ENCODE measurements at regions not wholly inside any gene's neighbourhood (a gene's known extent, or its start where the extent isn't known, plus 50 kb on each side); places are given as distances from the start of the nearest gene placed in this dataset.
A peak's percentile ranks its signal among the peaks of the same experiment; 100 is the strongest.

GRCh38 chr1:61593331-61593730 lies 131.6 kb downstream of the TM2D1 start:
- H2AFZ ChIP-seq (ENCODE audit: low read depth, low read length) = no peak overlapping the region
- no peak overlapping the region for H3K14ac ChIP-seq (ENCODE audit: low read length in 2 of 2)
- H3K36me3 ChIP-seq (ENCODE audit: control insufficient read depth in 1 of 2, insufficient read depth in 2 of 2, low read depth in 1 of 2, low read length in 2 of 2) = no peaks in the 10 kb centered on the region
- peaks cover 0 to 9% of the 10 kb centered on the region in 2 experiments for H3K27me3 ChIP-seq (ENCODE audit: control insufficient read depth in 1 of 2, insufficient read depth in 1 of 2, low read length in 2 of 2)
- no peak overlapping the region for H3K9ac ChIP-seq (ENCODE audit: low read length)
- WGBS = 70% methylated on average over 1 of the region's 4 CpGs
- H3K23ac ChIP-seq (ENCODE audit: low read length in 2 of 2) = no peak overlapping the region
- H3K9me3 ChIP-seq (ENCODE audit: control insufficient read depth, low read length) = peaks cover 4% of the 10 kb centered on the region
- H2BK15ac ChIP-seq (ENCODE audit: low read depth, poor library complexity, severe bottlenecking) = no peak overlapping the region
- H2BK120ac ChIP-seq (ENCODE audit: low read depth, low read length) = no peak overlapping the region
- no peaks in the 10 kb centered on the region for H3K79me1 ChIP-seq (replicated peaks; ENCODE audit: low read length, poor library complexity, severe bottlenecking)
- no peak overlapping the region for H3K4me3 ChIP-seq (ENCODE audit: insufficient read depth in 1 of 2, low read depth in 1 of 2, low read length in 2 of 2)
- H3K4ac ChIP-seq (ENCODE audit: low read depth in 1 of 2, low read length in 2 of 2) = no peak overlapping the region
- no peak overlapping the region for H3K18ac ChIP-seq (ENCODE audit: low read depth in 1 of 2, low read length in 2 of 2)
- H2AK5ac ChIP-seq (ENCODE audit: low read length, severe bottlenecking) = no peak overlapping the region
- H3K4me1 ChIP-seq (ENCODE audit: control insufficient read depth, insufficient read depth, low read depth, low read length) = peaks cover 1% of the 10 kb centered on the region
- H4K91ac ChIP-seq (ENCODE audit: low read length) = no peak overlapping the region
- DNase-seq = no peak
- H4K8ac ChIP-seq (ENCODE audit: low read length) = no peak overlapping the region
- no peak overlapping the region for H3K27ac ChIP-seq (ENCODE audit: low read length, poor library complexity, severe bottlenecking)
- no peak overlapping the region for H2BK12ac ChIP-seq (ENCODE audit: low read length in 2 of 2)
- H3K4me2 ChIP-seq (ENCODE audit: low read length, poor library complexity, severe bottlenecking) = no peak overlapping the region
- no peak overlapping the region for H2BK5ac ChIP-seq (ENCODE audit: low read depth, low read length, poor library complexity, severe bottlenecking)

- Histone ChIP-seq H3K23ac (ENCODE audit: low read length in 2 of 2) (no peak overlapping the region), H4K91ac (ENCODE audit: low read length) (no peak overlapping the region), H2AFZ (ENCODE audit: low read depth, low read length) (no peak overlapping the region), H3K9ac (ENCODE audit: low read length) (peak overlapping the region; percentile 15), H3K4ac (ENCODE audit: low read depth in 1 of 2, low read length in 2 of 2) (no peak overlapping the region), H3K9me3 (ENCODE audit: control insufficient read depth, low read length) (no peaks in the 10 kb centered on the region), H3K27me3 (ENCODE audit: control insufficient read depth in 1 of 2, insufficient read depth in 1 of 2, low read length in 2 of 2) (peaks cover 0 to 9% of the 10 kb centered on the region in 2 experiments), H2BK12ac (ENCODE audit: low read length in 2 of 2) (no peak overlapping the region), H3K14ac (ENCODE audit: low read length in 2 of 2) (no peak overlapping the region), H3K4me3 (ENCODE audit: insufficient read depth in 1 of 2, low read depth in 1 of 2, low read length in 2 of 2) (peak overlapping the region in 1 of 2 experiments; percentile 60), H2BK15ac (ENCODE audit: low read depth, poor library complexity, severe bottlenecking) (no peak overlapping the region), H3K27ac (ENCODE audit: low read length, poor library complexity, severe bottlenecking) (no peak overlapping the region), H2BK120ac (ENCODE audit: low read depth, low read length) (no peak overlapping the region), H3K4me1 (ENCODE audit: control insufficient read depth, insufficient read depth, low read depth, low read length) (peaks cover 1% of the 10 kb centered on the region), H2BK5ac (ENCODE audit: low read depth, low read length, poor library complexity, severe bottlenecking) (no peak overlapping the region), H3K4me2 (ENCODE audit: low read length, poor library complexity, severe bottlenecking) (no peak overlapping the region), H2AK5ac (ENCODE audit: low read length, severe bottlenecking) (no peak overlapping the region), H3K36me3 (ENCODE audit: control insufficient read depth in 1 of 2, insufficient read depth in 2 of 2, low read depth in 1 of 2, low read length in 2 of 2) (no peaks in the 10 kb centered on the region), H3K79me1 (replicated peaks; ENCODE audit: low read length, poor library complexity, severe bottlenecking) (no peaks in the 10 kb centered on the region), H3K18ac (ENCODE audit: low read depth in 1 of 2, low read length in 2 of 2) (no peak overlapping the region), H4K8ac (ENCODE audit: low read length) (no peak overlapping the region)
- WGBS = 96% methylated on average over 9 of the region's 9 CpGs
- no peak for DNase-seq
These were observed 133.6 kb downstream of the TM2D1 start for GRCh38 chr1:61591351-61591750.

GRCh38 chr1:61588736-61589672 lies 135.9 kb downstream of the TM2D1 start:
- no peak overlapping the region for H2AFZ ChIP-seq (ENCODE audit: low read depth, low read length)
- H3K36me3 ChIP-seq (ENCODE audit: control insufficient read depth in 1 of 2, insufficient read depth in 2 of 2, low read depth in 1 of 2, low read length in 2 of 2) = no peaks in the 10 kb centered on the region
- peak; percentile 58 for DNase-seq
- H3K9ac ChIP-seq (ENCODE audit: low read length) = no peak overlapping the region
- no peak overlapping the region for H3K14ac ChIP-seq (ENCODE audit: low read length in 2 of 2)
- peaks cover 1% of the 10 kb centered on the region for H3K4me1 ChIP-seq (ENCODE audit: control insufficient read depth, insufficient read depth, low read depth, low read length)
- no peak overlapping the region for H2BK120ac ChIP-seq (ENCODE audit: low read depth, low read length)
- H3K27ac ChIP-seq (ENCODE audit: low read length, poor library complexity, severe bottlenecking) = no peak overlapping the region
- no peak overlapping the region for H4K8ac ChIP-seq (ENCODE audit: low read length)
- no peak overlapping the region for H2BK5ac ChIP-seq (ENCODE audit: low read depth, low read length, poor library complexity, severe bottlenecking)
- H4K91ac ChIP-seq (ENCODE audit: low read length) = no peak overlapping the region
- no peak overlapping the region for H3K4ac ChIP-seq (ENCODE audit: low read depth in 1 of 2, low read length in 2 of 2)
- no peak overlapping the region for H2AK5ac ChIP-seq (ENCODE audit: low read length, severe bottlenecking)
- peaks cover 0 to 9% of the 10 kb centered on the region in 2 experiments for H3K27me3 ChIP-seq (ENCODE audit: control insufficient read depth in 1 of 2, insufficient read depth in 1 of 2, low read length in 2 of 2)
- WGBS = 61% methylated on average over 17 of the region's 18 CpGs
- no peaks in the 10 kb centered on the region for H3K9me3 ChIP-seq (ENCODE audit: control insufficient read depth, low read length)
- H3K4me3 ChIP-seq (ENCODE audit: insufficient read depth in 1 of 2, low read depth in 1 of 2, low read length in 2 of 2) = no peak overlapping the region
- H3K23ac ChIP-seq (ENCODE audit: low read length in 2 of 2) = no peak overlapping the region
- H3K4me2 ChIP-seq (ENCODE audit: low read length, poor library complexity, severe bottlenecking) = no peak overlapping the region
- no peak overlapping the region for H2BK12ac ChIP-seq (ENCODE audit: low read length in 2 of 2)
- no peak overlapping the region for H3K18ac ChIP-seq (ENCODE audit: low read depth in 1 of 2, low read length in 2 of 2)
- no peaks in the 10 kb centered on the region for H3K79me1 ChIP-seq (replicated peaks; ENCODE audit: low read length, poor library complexity, severe bottlenecking)
- no peak overlapping the region for H2BK15ac ChIP-seq (ENCODE audit: low read depth, poor library complexity, severe bottlenecking)

- H2BK12ac ChIP-seq (ENCODE audit: low read length in 2 of 2) = no peak overlapping the region
- H3K4me2 ChIP-seq (ENCODE audit: low read length, poor library complexity, severe bottlenecking) = no peak overlapping the region
- H2BK15ac ChIP-seq (ENCODE audit: low read depth, poor library complexity, severe bottlenecking) = no peak overlapping the region
- H3K36me3 ChIP-seq (ENCODE audit: control insufficient read depth in 1 of 2, insufficient read depth in 2 of 2, low read depth in 1 of 2, low read length in 2 of 2) = no peaks in the 10 kb centered on the region
- H3K18ac ChIP-seq (ENCODE audit: low read depth in 1 of 2, low read length in 2 of 2) = no peak overlapping the region
- no peak overlapping the region for H4K8ac ChIP-seq (ENCODE audit: low read length)
- no peak overlapping the region for H4K91ac ChIP-seq (ENCODE audit: low read length)
- peaks cover 0 to 9% of the 10 kb centered on the region in 2 experiments for H3K27me3 ChIP-seq (ENCODE audit: control insufficient read depth in 1 of 2, insufficient read depth in 1 of 2, low read length in 2 of 2)
- H3K79me1 ChIP-seq (replicated peaks; ENCODE audit: low read length, poor library complexity, severe bottlenecking) = no peaks in the 10 kb centered on the region
- H3K27ac ChIP-seq (ENCODE audit: low read length, poor library complexity, severe bottlenecking) = no peak overlapping the region
- H3K4me3 ChIP-seq (ENCODE audit: insufficient read depth in 1 of 2, low read depth in 1 of 2, low read length in 2 of 2) = no peak overlapping the region
- no peak overlapping the region for H2BK5ac ChIP-seq (ENCODE audit: low read depth, low read length, poor library complexity, severe bottlenecking)
- no peak overlapping the region for H3K14ac ChIP-seq (ENCODE audit: low read length in 2 of 2)
- no peak for DNase-seq
- no peak overlapping the region for H3K4ac ChIP-seq (ENCODE audit: low read depth in 1 of 2, low read length in 2 of 2)
- no peak overlapping the region for H2AFZ ChIP-seq (ENCODE audit: low read depth, low read length)
- no peak overlapping the region for H2AK5ac ChIP-seq (ENCODE audit: low read length, severe bottlenecking)
- H3K9ac ChIP-seq (ENCODE audit: low read length) = no peak overlapping the region
- peaks cover 1% of the 10 kb centered on the region for H3K4me1 ChIP-seq (ENCODE audit: control insufficient read depth, insufficient read depth, low read depth, low read length)
- H3K9me3 ChIP-seq (ENCODE audit: control insufficient read depth, low read length) = no peaks in the 10 kb centered on the region
- 91% methylated on average over 7 of the region's 7 CpGs for WGBS
- H2BK120ac ChIP-seq (ENCODE audit: low read depth, low read length) = no peak overlapping the region
- H3K23ac ChIP-seq (ENCODE audit: low read length in 2 of 2) = no peak overlapping the region
These were observed 139.2 kb downstream of the TM2D1 start for GRCh38 chr1:61585714-61586113.
